ENCODE measurements at regions not wholly inside any gene's neighbourhood (a gene's known extent, or its start where the extent isn't known, plus 50 kb on each side); places are given as distances from the start of the nearest gene placed in this dataset.

GRCh38 chr2:105578166-105578565 is 166.5 kb upstream of the NCK2 start:
- TF ChIP-seq CTCF (IDR thresholded peaks at IDR 0.05; ENCODE audit: borderline replicate concordance, extremely low read depth, low read length, poor library complexity, severe bottlenecking) (no peak), EZH2 (IDR thresholded peaks at IDR 0.05; ENCODE audit: borderline replicate concordance, low read depth, low read length, severe bottlenecking) (no peak)
